Chondrocyte (in vitro differentiated cells): ENCODE measurements at regions not wholly inside any gene's neighbourhood (a gene's known extent, or its start where the extent isn't known, plus 50 kb on each side); places are given as distances from the start of the nearest gene placed in this dataset.

ENCODE experiments used
- DNase-seq: peaks from one replicate; pipeline ENCODE4 v3.0.0; 2021; ENCODE audit warnings: mixed read lengths, low spot score
- H3K27ac Mint-ChIP-seq: one replicate; pipeline ENCODE4 v1.8.0; 2021; ENCODE audit warnings: mild to moderate bottlenecking, moderate library complexity, mixed read lengths; ENCODE audit not compliant: unreplicated experiment
- H3K27me3 Mint-ChIP-seq: 2 replicates; pipeline ENCODE4 v1.8.0; 2021; ENCODE audit warnings: low read depth, mixed read lengths
- H3K36me3 Mint-ChIP-seq: 2 replicates; pipeline ENCODE4 v1.8.0; 2021; ENCODE audit warnings: low read depth, mixed read lengths
- H3K4me1 Mint-ChIP-seq: 2 replicates; pipeline ENCODE4 v1.8.0; 2021; ENCODE audit warnings: low read depth, mild to moderate bottlenecking, mixed read lengths
- H3K4me3 Mint-ChIP-seq: one replicate; pipeline ENCODE4 v1.8.0; 2021; ENCODE audit warnings: mild to moderate bottlenecking, moderate library complexity, mixed read lengths; ENCODE audit not compliant: unreplicated experiment
- H3K9me3 Mint-ChIP-seq: 2 replicates; pipeline ENCODE4 v1.8.0; 2021; ENCODE audit warnings: low read depth, mixed read lengths
- TF ChIP-seq, protein P1 (sequence below): fragments of 200-600 bp; sonication (generic); IDR thresholded peaks from 2 replicates; pipeline ENCODE4 v1.5.0; 2021; ENCODE audit warnings: antibody characterized with exemption, mild to moderate bottlenecking, moderate library complexity

- no peak for DNase-seq
- TF ChIP-seq, protein P1, sequence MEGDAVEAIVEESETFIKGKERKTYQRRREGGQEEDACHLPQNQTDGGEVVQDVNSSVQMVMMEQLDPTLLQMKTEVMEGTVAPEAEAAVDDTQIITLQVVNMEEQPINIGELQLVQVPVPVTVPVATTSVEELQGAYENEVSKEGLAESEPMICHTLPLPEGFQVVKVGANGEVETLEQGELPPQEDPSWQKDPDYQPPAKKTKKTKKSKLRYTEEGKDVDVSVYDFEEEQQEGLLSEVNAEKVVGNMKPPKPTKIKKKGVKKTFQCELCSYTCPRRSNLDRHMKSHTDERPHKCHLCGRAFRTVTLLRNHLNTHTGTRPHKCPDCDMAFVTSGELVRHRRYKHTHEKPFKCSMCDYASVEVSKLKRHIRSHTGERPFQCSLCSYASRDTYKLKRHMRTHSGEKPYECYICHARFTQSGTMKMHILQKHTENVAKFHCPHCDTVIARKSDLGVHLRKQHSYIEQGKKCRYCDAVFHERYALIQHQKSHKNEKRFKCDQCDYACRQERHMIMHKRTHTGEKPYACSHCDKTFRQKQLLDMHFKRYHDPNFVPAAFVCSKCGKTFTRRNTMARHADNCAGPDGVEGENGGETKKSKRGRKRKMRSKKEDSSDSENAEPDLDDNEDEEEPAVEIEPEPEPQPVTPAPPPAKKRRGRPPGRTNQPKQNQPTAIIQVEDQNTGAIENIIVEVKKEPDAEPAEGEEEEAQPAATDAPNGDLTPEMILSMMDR = no peak
- Mint-ChIP-seq H3K9me3 (no peaks in the 10 kb centered on the region), H3K36me3 (no peaks in the 10 kb centered on the region), H3K27ac (no peak overlapping the region), H3K4me3 (no peak overlapping the region), H3K27me3 (peaks cover 6% of the 10 kb centered on the region), H3K4me1 (peaks cover 10% of the 10 kb centered on the region)
These were observed 140.7 kb downstream of the BTC start for GRCh38 chr4:74653331-74654229.

GRCh38 chr4:74654230-74654681 is 140.1 kb downstream of the BTC start:
- H3K4me3 Mint-ChIP-seq = no peak overlapping the region
- no peaks in the 10 kb centered on the region for H3K36me3 Mint-ChIP-seq
- no peaks in the 10 kb centered on the region for H3K9me3 Mint-ChIP-seq
- TF ChIP-seq, protein P1 = no peak
- DNase-seq = no peak
- peaks cover 3% of the 10 kb centered on the region for H3K4me1 Mint-ChIP-seq
- H3K27me3 Mint-ChIP-seq = peaks cover 6% of the 10 kb centered on the region
- no peak overlapping the region for H3K27ac Mint-ChIP-seq

DNA sequence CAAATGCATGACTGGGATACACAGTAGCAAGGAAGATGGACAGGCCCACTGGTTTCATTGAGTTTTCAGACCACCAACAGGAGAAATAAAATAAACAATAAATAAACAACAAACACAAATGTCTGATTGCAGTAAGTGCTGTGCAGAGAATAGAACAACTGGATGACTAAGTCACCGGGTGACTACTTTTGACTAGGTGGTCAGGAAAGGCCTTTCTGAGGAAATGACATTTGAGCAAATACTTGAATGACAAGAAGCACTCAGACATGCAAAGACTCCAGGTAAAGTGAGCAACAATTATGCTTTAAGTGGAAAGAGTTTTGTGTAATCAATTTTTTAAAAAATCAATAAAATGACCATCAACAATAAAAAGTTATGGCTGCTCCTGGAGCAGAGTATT is 137.7 kb downstream of the BTC start:
- peaks cover 10% of the 10 kb centered on the region for H3K4me1 Mint-ChIP-seq
- H3K27ac Mint-ChIP-seq = no peak overlapping the region
- no peak for DNase-seq
- H3K36me3 Mint-ChIP-seq = no peaks in the 10 kb centered on the region
- no peak overlapping the region for H3K4me3 Mint-ChIP-seq
- peaks cover 6% of the 10 kb centered on the region for H3K27me3 Mint-ChIP-seq
- H3K9me3 Mint-ChIP-seq = no peaks in the 10 kb centered on the region
- TF ChIP-seq, protein P1 = no peak

- Mint-ChIP-seq H3K36me3 (no peaks in the 10 kb centered on the region), H3K4me3 (no peak overlapping the region), H3K27me3 (peaks cover 6% of the 10 kb centered on the region), H3K27ac (no peak overlapping the region), H3K9me3 (no peaks in the 10 kb centered on the region), H3K4me1 (peaks cover 10% of the 10 kb centered on the region)
- TF ChIP-seq, protein P1 = no peak
- DNase-seq = no peak
These were observed 136.2 kb downstream of the BTC start for GRCh38 chr4:74658116-74658515.

DNA sequence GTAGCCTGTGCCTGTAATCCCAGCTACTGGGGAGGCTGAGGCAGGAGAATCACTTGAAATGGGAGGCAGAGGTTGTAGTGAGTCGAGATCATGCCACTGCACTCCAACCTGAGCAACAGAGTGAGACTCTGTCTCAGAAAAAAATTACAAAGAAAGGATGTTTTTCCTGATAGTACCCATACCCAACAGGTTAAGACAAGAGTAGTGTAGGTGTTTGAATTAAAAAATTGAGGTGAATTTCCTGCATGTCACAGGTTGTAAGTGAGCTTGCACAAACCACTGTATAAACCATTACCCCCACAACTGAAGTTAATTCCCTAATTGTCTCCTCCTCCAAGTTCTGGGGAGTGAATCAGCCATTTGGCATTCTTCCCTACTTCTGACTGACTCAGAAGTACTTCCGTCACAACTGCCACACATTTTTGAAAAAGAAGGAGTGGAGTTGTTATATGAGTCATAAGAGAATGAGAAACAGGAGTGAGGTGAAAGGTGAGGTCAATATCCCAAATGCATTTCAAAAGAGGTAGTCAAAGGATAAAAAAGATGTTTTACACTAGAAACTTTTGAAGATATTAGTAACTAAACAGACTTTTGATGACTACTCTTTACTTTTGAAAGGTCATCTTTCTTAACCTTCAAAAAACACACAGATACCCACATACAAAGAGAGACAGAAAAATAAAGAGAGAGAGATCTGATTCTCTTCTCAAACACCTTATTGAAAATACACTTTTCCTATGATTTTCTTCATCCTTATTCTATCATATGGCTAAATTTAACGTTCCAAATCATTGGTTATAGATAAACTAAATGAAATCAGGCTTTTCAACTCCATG is 134.5 kb downstream of the BTC start:
- no peaks in the 10 kb centered on the region for H3K36me3 Mint-ChIP-seq
- DNase-seq = no peak
- peaks cover 7% of the 10 kb centered on the region for H3K27me3 Mint-ChIP-seq
- H3K4me1 Mint-ChIP-seq = peaks cover 10% of the 10 kb centered on the region
- no peak overlapping the region for H3K4me3 Mint-ChIP-seq
- H3K9me3 Mint-ChIP-seq = no peaks in the 10 kb centered on the region
- TF ChIP-seq, protein P1 = no peak
- H3K27ac Mint-ChIP-seq = peak overlapping the region; percentile 62
